T-helper 2 cell treated with Interferon-gamma antibody and Interleukin-4, amounts not matched to agents 100 ng/mL and 5 ng/mL, for 36 hours (primary cell): ENCODE measurements at regions not wholly inside any gene's neighbourhood (a gene's known extent, or its start where the extent isn't known, plus 50 kb on each side); places are given as distances from the start of the nearest gene placed in this dataset.

Experiments used
- intact Hi-C: fragments of 100-400 bp; cut with micrococcal nuclease; formaldehyde crosslinking; loops from one replicate; pipeline ENCODE4 v1.15.1; 2023

DNA sequence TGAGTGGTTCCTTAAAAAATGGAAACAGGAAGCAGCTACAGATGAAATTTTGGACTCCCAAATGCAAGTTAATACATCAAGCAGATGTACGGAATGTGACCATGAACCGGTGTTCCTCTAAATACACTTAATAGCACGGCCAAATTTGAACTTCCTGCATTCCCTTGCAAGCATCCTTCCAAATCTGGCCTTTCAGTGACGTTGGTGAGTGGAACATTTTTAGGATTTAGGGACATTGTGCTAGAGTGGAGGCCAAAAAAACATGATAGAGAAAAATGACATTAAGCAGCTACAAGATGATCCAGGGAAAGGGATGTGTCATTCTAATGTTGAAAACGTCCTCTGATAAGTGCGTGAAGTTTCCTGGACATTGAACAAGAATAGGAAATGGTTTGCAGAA lies 62.1 kb downstream of the CTAGE1 start:
- intact Hi-C loops: no loop called here

DNA sequence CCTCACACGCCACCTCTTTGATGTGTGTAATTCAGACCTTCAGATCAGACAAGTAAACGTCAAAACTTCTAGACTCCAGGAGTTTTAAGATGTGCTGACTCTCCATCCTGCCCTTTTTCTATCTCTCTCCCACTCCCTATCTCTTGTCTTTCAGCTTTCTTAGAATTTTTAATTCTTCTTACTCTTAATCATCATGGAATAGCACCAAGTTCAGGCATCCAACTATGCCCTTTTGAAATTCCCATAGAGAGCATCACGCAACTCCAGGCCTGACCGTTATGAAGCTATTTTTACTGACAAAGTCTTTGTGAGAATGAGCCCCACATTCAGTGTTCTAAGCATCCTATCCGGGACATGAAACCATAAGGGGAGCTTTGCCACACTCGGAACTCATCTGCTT lies 62.6 kb downstream of the CTAGE1 start:
- intact Hi-C loops: no loop called here

DNA sequence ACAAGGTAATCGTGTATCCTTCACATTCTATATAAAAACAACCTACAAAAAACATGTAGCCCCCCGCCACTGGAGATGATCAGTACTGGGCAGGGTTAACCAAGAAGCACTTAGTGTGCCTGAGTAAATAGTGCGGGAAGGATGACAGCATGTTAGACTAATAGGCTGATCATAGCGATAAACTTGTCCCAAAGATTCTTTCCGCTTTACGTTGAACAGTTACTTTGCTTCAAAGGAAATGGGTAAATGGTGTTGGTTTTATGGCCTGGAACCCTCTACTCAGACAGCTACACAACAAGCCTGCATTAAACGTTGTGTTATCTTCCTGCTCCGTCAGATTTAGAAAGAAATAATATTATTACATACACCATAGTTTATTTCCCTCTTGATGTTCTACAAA lies 67.7 kb downstream of the CTAGE1 start:
- intact Hi-C loops: loop anchor here (5.0 kb wide), 1 partner anchor 183 kb away; the partner anchor contains the start of gene GATA6

DNA sequence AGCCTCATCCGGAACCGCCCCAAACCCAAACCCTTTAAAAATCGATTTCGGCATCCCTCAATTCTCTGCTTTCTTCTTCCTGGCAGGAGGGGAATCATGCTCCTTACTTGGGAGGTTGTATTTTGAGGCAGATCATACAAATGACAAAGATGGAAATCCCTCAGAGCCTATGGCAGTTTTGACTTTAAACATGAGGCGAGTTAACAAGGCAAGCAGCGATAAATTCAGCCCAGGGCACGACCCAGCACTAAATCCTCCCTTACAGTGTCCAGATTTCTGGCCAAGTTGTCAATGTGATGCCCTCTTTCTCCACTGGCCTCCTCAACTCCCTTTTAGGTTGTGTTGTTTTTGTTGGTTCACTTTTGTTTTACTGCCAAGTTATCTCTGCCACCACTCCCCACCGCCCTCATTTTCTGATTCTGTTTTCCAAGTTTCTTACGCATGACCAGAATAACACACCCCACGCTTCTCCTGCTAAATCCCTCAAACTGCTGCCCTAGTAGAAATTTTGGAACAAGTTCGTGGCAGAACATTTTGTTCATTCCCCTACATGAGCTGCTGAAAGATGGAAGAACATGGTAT lies 68.3 kb downstream of the CTAGE1 start:
- intact Hi-C loops: loop anchor here (5.0 kb wide), 1 partner anchor 182 kb away; the partner anchor contains the start of gene GATA6

DNA sequence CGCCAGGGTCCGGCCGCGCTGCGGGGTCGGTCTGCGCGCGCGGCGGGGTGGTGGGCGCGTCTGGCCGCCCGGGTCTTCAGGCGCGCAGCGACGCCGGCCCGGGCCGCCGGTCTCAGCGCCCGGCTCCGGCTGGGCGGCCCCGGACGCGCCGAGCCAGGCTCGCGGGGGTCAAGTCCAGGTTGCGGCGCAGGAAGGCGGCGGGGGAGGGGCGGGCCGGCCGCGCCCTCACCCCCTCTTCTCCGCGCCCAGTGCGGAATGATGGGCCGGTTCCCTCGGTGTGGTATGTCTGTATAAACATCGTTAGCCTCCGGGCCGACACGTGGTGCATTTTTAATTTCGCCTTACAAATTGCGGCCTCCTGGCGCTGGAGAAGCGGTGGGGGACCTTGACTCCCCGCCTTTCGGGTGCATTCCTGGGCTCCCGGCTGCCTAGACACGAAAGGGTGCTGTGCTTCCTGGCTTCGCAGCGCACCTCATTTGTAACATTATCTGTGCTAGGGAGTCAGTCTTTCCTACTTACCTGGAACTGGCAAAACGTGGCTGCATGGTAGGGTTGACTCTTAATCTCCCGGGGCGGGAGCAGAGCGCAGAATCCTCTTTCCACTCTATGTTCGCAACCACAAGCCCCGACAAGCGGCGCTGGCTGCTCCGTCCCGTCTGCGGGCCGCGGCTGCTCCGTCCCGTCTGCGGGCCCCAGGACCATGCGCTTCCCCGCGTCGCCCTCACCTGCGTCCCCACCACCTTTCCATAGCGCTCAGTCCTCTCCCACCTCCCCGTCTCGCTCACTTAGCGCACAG lies 69.0 kb downstream of the CTAGE1 start:
- intact Hi-C loops: loop anchor here (5.0 kb wide), 1 partner anchor 181 kb away; the partner anchor contains the start of gene GATA6

DNA sequence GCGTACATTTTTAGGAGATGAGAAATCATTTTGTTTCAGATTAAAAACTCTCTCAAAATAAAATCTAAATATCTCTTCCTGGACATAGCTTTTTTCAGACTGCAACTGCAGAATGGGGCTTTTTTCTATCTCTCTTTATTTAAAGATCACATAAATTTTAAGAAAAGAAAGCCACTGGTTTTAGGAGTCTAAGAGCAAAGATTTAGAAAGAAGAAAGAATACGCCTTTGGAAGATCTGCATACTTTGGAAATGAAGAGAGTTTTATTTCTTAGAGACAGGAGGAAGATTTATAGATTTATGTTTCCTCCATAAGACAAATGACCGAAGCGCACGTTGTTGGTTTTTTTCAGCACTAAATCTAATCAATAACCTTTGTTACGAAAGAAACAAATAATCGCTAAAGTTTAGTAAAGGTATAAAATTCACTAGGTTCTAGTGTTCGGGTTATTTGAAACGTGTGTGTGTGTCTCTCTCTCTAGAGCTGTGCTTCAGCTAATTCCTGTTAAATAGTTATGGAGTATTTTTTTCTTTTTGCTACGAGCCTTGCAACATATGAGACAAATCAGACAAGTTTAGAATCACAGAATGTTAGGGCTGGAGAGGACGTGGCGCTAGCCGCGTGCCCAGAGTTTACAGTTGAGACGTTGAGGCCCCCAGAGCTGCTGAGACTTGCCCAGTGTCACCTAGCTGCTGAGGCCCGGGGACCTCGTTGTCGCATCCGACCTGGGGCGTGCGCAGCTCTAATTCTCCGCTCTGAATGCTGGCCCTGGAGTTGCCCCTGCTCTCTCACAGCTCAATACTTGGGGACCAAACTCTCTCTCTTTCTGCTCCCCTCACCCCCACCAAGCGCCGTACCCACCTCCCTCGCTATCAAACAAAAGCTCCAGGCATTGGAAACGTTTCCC lies 69.9 kb downstream of the CTAGE1 start:
- intact Hi-C loops: loop anchor here (5.0 kb wide), 1 partner anchor 181 kb away; the partner anchor contains the start of gene GATA6

DNA sequence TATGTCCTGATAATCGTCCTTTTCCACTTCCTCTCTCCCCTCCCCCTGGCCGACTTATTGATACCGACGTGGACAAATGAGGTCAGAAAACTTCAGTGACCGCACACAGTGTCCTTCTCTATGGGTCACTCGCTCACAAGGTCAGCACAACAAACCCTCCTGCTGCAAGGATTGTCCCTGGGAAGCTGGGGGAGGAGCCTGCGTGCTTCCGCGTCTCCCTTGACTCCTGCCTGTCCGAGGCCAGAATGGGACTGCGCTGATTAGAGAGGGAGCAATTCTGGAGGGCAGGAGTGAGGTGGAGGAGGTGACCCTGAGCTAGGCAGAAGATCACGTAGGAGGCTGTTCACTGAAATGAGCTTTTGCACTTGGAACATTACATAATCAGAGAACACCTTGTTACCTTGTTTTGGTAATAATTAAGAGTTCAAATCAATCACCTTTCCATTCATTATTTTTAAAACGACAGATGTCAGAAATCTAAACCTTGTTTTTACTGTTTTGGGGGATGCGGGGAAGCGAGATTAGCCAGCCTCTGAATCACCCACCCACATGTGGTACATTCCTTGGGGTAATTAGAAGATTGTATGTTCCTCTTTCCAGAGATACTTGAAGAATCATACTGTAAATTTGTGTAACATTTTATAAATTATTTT lies 70.6 kb downstream of the CTAGE1 start:
- intact Hi-C loops: loop anchor here (5.0 kb wide), 1 partner anchor 180 kb away; the partner anchor contains the start of gene GATA6

DNA sequence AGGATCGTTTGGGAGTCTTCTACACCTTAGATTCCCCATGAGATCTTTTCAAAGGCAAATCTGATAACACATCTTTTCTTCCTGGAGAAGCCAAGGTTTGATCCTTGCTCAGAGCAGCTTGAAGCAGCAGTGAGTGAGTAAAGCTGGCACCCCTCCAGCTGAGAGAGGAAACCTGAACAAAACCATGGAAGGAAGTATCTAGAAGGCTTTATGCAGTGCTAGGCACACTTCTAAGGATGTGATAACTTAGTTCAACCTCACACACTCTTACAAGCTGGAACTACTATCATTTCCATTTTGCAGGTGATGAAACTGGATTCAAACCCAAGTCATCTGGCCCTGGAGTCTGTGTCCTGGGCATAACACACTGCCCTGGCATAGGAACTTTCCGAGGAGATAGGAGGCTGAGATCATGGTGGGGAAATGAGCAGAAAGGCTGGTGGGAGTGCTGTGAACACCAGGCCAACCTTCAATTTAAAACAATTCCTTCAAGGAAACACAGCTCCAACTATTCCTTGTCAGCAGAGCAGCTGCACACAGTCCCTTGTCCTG lies 71.2 kb downstream of the CTAGE1 start:
- intact Hi-C loops: loop anchor here (5.0 kb wide), 1 partner anchor 179 kb away; the partner anchor contains the start of gene GATA6

DNA sequence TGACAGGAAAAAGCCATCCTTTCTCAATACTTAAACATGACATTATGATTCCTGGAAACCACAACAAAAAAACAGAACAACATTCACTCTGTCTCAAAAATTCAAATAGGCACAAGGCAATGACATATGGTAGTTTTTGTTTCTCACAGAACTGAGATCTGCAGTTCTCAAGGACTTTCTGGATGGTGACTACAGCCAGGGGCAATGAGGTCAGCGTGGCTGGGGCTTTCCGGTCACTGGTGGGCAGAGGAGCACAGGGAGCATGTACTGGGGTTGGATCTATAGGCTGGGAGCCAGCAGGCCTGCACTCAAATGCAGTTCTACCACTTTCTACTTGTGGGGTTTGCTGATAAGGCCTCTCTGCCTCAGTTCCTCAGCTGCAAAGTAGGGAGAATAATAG lies 72.0 kb downstream of the CTAGE1 start:
- intact Hi-C loops: loop anchor here (5.0 kb wide), 1 partner anchor 178 kb away; the partner anchor contains the start of gene GATA6

DNA sequence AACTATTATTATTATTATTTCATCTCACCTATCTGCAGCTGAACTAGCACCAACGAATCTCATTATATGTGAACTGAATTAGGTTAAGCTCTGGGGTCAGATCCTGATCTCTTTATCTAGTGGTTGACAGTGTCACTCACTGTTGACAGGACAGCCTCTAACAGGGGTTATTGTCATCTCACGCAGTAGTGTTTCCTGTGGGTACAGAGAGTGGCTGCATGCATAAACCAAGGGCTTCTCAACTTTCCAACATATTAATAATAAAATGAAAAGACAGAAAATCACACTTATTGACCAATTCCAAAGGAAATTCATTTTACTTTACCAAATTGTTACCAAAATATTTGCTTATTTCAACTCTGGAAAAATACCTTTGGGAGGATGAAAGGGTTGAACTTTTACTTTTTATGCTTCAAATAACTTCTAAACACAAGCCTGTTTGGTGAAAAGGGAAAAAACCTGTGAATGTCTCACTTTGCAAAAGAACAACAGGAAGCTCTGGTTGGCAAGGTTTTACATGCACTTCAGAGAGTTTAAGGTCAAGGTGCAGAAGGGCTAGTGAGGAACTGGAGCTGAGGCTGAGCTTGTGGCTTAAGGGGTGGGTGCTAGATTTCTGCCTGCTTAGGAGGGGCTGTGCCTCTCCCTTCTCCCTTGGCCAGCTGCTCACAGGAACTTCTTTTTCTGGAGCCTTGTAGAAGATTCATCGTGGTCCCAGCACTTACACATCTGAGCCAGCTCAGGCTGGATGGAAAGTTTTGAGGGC lies 72.6 kb downstream of the CTAGE1 start:
- intact Hi-C loops: loop anchor here (5.0 kb wide), 1 partner anchor 178 kb away; the partner anchor contains the start of gene GATA6

DNA sequence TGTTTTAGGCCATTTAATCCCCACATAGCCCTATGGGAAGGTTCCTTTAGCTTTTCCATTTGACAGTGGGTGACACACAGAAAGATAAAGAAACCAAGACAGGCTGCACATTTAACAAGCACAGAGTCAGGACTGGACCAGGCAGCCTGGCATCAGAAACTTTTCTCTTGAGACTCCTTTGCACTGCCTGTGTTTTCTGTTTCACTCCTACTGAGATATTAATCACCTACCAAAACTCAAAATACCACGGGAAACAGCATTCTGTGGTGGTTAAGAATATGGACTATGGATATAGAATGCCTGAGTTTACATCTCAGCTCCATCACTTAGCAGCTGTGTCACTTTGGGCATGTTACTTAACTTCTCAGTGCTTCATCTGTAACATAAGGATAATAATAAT lies 73.3 kb downstream of the CTAGE1 start:
- intact Hi-C loops: no loop called here

DNA sequence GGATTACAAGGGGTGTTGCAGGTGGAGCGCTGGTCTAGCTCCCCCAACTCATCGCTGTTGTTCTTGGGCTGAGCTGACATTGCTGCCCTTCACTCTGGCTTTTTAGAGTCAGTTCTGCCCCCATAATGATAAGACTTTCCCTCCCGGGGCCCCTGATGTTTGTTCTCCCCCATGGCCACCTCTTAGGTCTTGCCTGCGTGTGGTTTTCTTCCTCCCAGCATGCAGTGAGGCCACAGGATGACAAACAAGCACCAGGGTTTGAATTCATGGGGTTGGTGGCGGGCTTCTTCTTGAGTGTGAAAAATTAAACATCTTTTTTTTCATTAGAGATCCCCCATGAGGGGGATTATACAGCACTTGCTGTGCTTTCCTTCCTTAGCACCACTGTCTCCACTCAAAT lies 74.1 kb downstream of the CTAGE1 start:
- intact Hi-C loops: no loop called here

DNA sequence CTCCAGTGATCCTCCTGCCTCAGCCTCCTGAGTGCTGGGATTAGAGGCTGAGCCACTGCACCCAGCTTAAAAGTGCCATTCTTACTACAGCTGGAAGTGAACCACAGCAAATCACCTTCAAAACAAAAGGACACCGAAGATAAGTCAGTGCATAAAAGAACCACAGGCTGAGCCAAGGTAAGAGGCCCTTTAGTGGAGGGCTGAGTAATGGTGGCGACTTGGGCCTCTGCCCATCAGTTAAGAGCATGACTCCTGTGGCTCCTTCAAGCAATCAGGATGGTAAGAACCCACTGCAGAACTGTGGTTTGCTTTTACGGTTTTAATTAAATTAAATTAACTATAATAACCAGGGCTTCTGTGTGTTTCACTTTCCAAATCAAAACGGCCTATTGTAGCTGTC lies 75.1 kb downstream of the CTAGE1 start:
- intact Hi-C loops: no loop called here

DNA sequence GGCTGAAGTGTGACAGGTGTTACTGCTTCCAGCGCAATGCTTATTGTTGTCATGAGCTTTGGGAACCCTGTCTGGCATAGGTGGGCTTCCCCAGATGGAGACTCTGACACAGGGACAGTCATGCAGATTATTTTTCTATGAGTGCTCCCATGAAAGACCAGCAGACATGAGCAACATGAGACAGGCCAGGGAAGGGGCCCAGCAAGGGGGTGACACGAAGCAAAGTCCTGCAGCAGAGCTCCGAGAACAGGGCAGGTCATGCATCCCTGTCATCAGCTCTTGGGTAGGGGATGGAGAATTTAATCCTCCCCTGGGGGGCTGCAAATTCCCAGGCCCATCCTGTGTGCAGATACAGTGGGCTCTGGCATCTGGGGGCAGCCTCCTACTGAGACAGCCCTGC lies 77.4 kb downstream of the CTAGE1 start:
- intact Hi-C loops: no loop called here

DNA sequence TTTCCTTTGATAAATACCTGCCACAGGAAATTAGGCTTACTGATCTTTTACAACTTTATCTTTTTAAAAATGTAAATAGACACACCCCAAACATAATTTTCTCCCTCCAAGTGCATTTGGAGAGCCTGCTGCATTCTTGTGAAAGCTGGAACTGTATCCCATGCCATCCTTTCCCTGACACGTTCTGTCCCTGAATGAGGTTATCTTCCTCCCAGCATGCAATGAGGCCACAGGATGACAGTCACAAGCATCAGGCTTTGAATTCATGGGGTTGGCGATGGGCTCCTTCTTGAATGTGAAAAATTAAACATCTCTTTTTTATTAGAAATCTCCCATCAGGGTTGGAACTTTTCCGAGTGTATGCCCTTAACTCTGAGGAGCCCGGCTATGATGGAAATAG lies 77.8 kb downstream of the CTAGE1 start:
- intact Hi-C loops: no loop called here

DNA sequence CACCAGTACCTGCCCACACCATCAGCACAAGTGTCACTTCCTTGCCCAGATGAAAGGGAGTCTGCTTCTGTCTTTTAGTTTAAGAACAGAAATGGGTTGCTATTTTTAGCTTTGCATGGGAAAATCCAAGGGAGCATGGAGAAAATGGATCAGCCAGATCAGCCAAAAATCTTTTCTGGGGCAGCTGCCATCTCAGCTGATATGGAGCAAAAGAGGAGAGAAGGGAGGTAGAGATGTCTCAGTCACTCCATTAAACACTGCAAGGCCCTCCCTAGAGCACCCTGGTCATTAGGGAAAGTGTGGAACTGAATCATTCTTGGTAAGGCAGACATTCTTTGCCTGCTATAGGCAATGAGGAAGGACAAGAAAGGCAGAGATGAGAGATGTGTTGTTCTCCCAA lies 79.9 kb downstream of the CTAGE1 start:
- intact Hi-C loops: no loop called here

DNA sequence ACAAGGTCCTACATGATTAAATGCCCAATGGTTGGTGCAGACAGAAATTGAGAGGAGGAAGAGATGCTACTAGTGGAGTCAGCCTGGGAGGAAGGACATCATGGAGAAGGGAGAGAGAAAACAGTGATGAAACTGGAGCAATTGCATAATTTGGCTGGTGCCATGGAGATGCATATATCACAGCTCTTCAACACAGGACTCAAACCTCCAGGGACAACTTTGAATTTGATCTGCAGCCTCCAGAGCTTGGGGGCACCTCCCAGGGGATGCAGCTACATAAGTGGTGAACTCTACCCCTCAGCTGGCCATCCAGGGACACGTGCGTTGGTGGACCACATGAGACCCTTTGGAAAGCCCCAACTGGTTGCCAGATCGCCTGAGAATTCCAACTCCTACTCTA lies 80.4 kb downstream of the CTAGE1 start:
- intact Hi-C loops: no loop called here

DNA sequence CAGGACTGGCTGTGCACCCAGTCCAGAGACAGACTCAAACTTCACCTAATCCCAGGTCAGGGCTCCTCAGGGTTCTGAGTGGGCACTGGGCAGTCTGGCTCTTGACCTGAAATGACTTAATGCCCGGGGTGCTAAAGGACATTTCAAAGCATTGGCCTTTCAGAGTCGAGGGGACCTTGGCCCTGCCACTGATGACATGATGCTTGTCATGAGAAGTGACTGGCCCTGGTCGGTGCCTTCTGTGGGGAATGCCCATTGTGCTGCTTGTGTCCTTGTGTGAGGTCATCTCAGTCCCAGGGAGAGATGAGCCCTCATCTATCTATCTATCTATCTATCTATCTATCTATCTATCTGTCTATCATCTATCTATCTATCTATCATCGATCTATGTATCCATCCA lies 81.3 kb downstream of the CTAGE1 start:
- intact Hi-C loops: no loop called here

DNA sequence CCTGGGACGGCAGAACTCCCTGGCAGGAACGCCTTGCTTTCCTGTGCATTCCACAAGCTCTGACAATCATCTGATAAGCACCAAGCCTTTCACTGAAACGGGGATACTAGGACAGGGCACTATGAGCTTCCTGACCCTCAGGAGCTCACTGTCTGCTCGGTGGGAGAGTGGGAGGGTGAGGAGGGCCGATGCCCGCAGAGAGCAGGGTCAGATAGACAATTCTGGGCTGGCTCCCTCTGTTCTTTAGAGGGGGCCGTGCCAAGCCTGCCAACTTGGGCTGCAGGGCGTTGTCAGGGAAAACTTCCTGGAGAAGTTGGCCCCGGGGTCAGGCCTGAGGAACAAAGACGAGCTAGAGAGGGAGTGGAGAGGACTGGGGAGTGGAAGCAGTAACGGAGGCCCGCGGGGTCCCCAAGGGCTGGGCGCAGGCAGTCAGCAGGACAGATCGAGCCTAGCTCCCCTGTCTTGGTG lies 82.0 kb downstream of the CTAGE1 start:
- intact Hi-C loops: no loop called here

DNA sequence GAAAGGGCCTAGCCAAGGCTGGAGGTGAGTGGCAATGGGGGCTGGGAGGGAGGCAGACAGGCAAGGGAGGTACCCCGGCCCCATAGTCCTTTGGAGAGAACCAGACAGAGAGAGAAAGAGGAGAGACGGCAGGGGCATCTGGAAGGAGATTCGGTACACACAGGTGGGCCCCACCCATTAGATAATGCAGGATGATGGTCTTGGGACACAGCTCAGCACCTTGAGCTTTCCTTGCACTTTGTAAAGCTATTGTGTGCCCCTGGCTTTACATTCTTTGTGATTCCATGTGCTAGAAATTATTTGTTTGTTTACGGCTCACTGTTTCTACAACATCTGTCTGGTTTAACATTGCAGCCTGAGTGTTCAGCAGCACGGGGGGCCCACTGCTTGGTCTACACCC lies 83.1 kb downstream of the CTAGE1 start:
- intact Hi-C loops: no loop called here
